H1 (cell line): ENCODE measurements at regions not wholly inside any gene's neighbourhood (a gene's known extent, or its start where the extent isn't known, plus 50 kb on each side); places are given as distances from the start of the nearest gene placed in this dataset.

Experiments used
- CTCF ChIA-PET: fragments of 300-600 bp; sonication (Branson Sonifier 250); formaldehyde crosslinking; loops from one replicate; lab custom pipeline; 2021; ENCODE audit not compliant: partially characterized antibody; lab: Charles Lee
- POLR2A ChIA-PET: fragments of 300-600 bp; sonication (Branson Sonifier 250); formaldehyde crosslinking; loops from one replicate; lab custom pipeline; 2021; ENCODE audit warnings: inconsistent platforms; ENCODE audit not compliant: partially characterized antibody; lab: Charles Lee
- DNase-seq, 2 experiments: peaks; one replicate each; pipeline versions ENCODE4 v3.0.0 to v3.0.0-alpha.2; 2010 to 2022; ENCODE audit warnings: low spot score in 2 of 2, low read depth in 1 of 2, mixed read lengths in 1 of 2
- FAIRE-seq: peaks from 2 replicates; lab custom pipeline; 2011; peaks lifted over from hg19 to GRCh38; lab: Jason Lieb, UNC
- H2AFZ ChIP-seq: 2 replicates; pipeline ENCODE4 v1.8.1; 2012; ENCODE audit warnings: low read length, inconsistent platforms
- H2AK5ac ChIP-seq: 2 replicates; pipeline ENCODE4 v1.6.1; 2013; ENCODE audit warnings: low read depth, low read length
- H2BK120ac ChIP-seq: replicated peaks from 2 replicates; pipeline ENCODE3; 2013; ENCODE audit warnings: low read depth, low read length, inconsistent platforms
- H2BK12ac ChIP-seq: 2 replicates; pipeline ENCODE4 v1.6.1; 2013; ENCODE audit warnings: low read depth, low read length
- H2BK15ac ChIP-seq: 2 replicates; pipeline ENCODE4 v1.6.1; 2013; ENCODE audit warnings: low read length
- H2BK20ac ChIP-seq: 2 replicates; pipeline ENCODE4 v1.6.1; 2013; ENCODE audit warnings: low read length
- H2BK5ac ChIP-seq: 2 replicates; pipeline ENCODE4 v1.6.1; 2013; ENCODE audit warnings: low read depth, low read length
- H3K14ac ChIP-seq: 2 replicates; pipeline ENCODE4 v1.6.1; 2013; ENCODE audit warnings: inconsistent platforms; ENCODE audit not compliant: insufficient read length
- H3K18ac ChIP-seq: 2 replicates; pipeline ENCODE4 v1.6.1; 2013; ENCODE audit warnings: low read length; ENCODE audit errors: extremely low read depth
- H3K23ac ChIP-seq: 2 replicates; pipeline ENCODE4 v1.6.1; 2013; ENCODE audit warnings: inconsistent platforms; ENCODE audit not compliant: insufficient read length
- H3K23me2 ChIP-seq: 2 replicates; pipeline ENCODE4 v1.6.1; 2013; ENCODE audit warnings: low read depth, low read length
- H3K27ac ChIP-seq: 2 replicates; pipeline ENCODE4 v1.6.1; 2011; ENCODE audit warnings: low read depth, low read length, inconsistent platforms
- H3K27me3 ChIP-seq, 4 experiments: replicated peaks in 1 of 4; 1 replicate in 1 of 4; 2 replicates in 3 of 4; pipeline versions ENCODE4 v1.6.1 to v1.8.1; 2011 to 2013; ENCODE audit warnings: low read length in 3 of 4, mild to moderate bottlenecking in 3 of 4, inconsistent platforms in 2 of 4, mixed read lengths in 2 of 4, moderate library complexity in 1 of 4; ENCODE audit not compliant: control insufficient read depth in 3 of 4, insufficient read depth in 3 of 4; ENCODE audit errors: extremely low read depth in 1 of 4
- H3K36me3 ChIP-seq, 4 experiments: 2 replicates each; pipeline versions ENCODE4 v1.6.1 to v1.8.1; 2011 to 2013; ENCODE audit warnings: mild to moderate bottlenecking in 4 of 4, low read length in 3 of 4, moderate library complexity in 2 of 4, control low read depth in 1 of 4, inconsistent platforms in 1 of 4; ENCODE audit not compliant: insufficient read depth in 4 of 4, control insufficient read depth in 2 of 4
- H3K4ac ChIP-seq: replicated peaks from 2 replicates; pipeline ENCODE3; 2013; ENCODE audit warnings: low read length, low read depth, mixed read lengths, inconsistent platforms; ENCODE audit not compliant: insufficient read length
- H3K4me1 ChIP-seq, 4 experiments: replicated peaks in 1 of 4; 1 replicate in 1 of 4; 2 replicates in 3 of 4; pipeline versions ENCODE4 v1.6.1 to v1.8.1; 2011 to 2013; ENCODE audit warnings: low read length in 3 of 4, inconsistent platforms in 2 of 4, mixed read lengths in 1 of 4; ENCODE audit not compliant: insufficient read depth in 4 of 4, control insufficient read depth in 3 of 4
- H3K4me2 ChIP-seq, 2 experiments: 2 replicates each; pipeline versions ENCODE4 v1.6.1 to v1.8.1; 2011 to 2013; ENCODE audit warnings: low read depth in 2 of 2, low read length in 2 of 2, control low read depth in 1 of 2, inconsistent platforms in 1 of 2, mild to moderate bottlenecking in 1 of 2; ENCODE audit not compliant: insufficient read depth in 1 of 2
- H3K4me3 ChIP-seq, 4 experiments: fragments of 200-600, 300-600 bp in 1 of 4; sonication (generic), shearing (Covaris generic), sonication (Bioruptor Twin) in 1 of 4; 2 replicates each; pipeline versions ENCODE4 v1.5.1 to v1.8.1; 2011 to 2016; ENCODE audit warnings: low read length in 4 of 4, low read depth in 3 of 4, control low read depth in 2 of 4, inconsistent platforms in 2 of 4, mild to moderate bottlenecking in 2 of 4, mixed read lengths in 1 of 4, moderate library complexity in 1 of 4; ENCODE audit not compliant: insufficient read depth in 2 of 4; ENCODE audit errors: extremely low read depth in 1 of 4
- H3K56ac ChIP-seq: replicated peaks from 2 replicates; pipeline ENCODE3; 2013; ENCODE audit warnings: low read depth, mild to moderate bottlenecking, mixed read lengths, low read length, inconsistent platforms; ENCODE audit not compliant: insufficient read length
- H3K79me1 ChIP-seq: 2 replicates; pipeline ENCODE4 v1.6.1; 2013; ENCODE audit warnings: low read depth, low read length, control low read depth
- H3K79me2 ChIP-seq, 2 experiments: 2 replicates each; pipeline versions ENCODE4 v1.6.1 to v1.8.1; 2012 to 2013; ENCODE audit warnings: low read length in 2 of 2, mild to moderate bottlenecking in 2 of 2, inconsistent platforms in 1 of 2; ENCODE audit not compliant: insufficient read depth in 2 of 2, control insufficient read depth in 1 of 2
- H3K9ac ChIP-seq, 4 experiments: replicated peaks in 1 of 4; 1 replicate in 1 of 4; 2 replicates in 3 of 4; pipeline versions ENCODE4 v1.6.1 to v1.8.1; 2011 to 2013; ENCODE audit warnings: low read depth in 3 of 4, low read length in 3 of 4, control low read depth in 2 of 4, mild to moderate bottlenecking in 2 of 4, moderate library complexity in 2 of 4, inconsistent platforms in 1 of 4; ENCODE audit errors: extremely low read depth in 1 of 4
- H3K9me3 ChIP-seq, 2 experiments: 2 replicates each; pipeline versions ENCODE4 v1.6.1 to v1.8.1; 2012 to 2013; ENCODE audit warnings: mild to moderate bottlenecking in 2 of 2, moderate library complexity in 2 of 2, control low read depth in 1 of 2, inconsistent platforms in 1 of 2, low read depth in 1 of 2, low read length in 1 of 2, mixed read lengths in 1 of 2; ENCODE audit not compliant: insufficient read depth in 2 of 2
- H4K20me1 ChIP-seq, 2 experiments: replicated peaks in 1 of 2; 2 replicates each; pipeline versions ENCODE3 to v1.8.1; 2011 to 2013; ENCODE audit warnings: inconsistent platforms in 2 of 2, low read length in 2 of 2, mild to moderate bottlenecking in 1 of 2; ENCODE audit not compliant: insufficient read depth in 2 of 2, control insufficient read depth in 1 of 2
- H4K5ac ChIP-seq: 2 replicates; pipeline ENCODE4 v1.6.1; 2013; ENCODE audit warnings: low read length, low read depth, mixed read lengths, inconsistent platforms; ENCODE audit not compliant: insufficient read length
- H4K8ac ChIP-seq: 2 replicates; pipeline ENCODE4 v1.8.0; 2013; ENCODE audit warnings: mild to moderate bottlenecking, moderate library complexity, low read length, inconsistent platforms; ENCODE audit not compliant: insufficient read depth; ENCODE audit errors: extremely low read depth
- H4K91ac ChIP-seq: replicated peaks from 2 replicates; pipeline ENCODE3; 2013; ENCODE audit warnings: low read length, mixed read lengths, inconsistent platforms; ENCODE audit not compliant: insufficient read length
- HDAC6 ChIP-seq: IDR thresholded peaks from one replicate; pipeline ENCODE4 v1.7.1; 2012; ENCODE audit warnings: low read depth, mild to moderate bottlenecking, inconsistent platforms, low read length, moderate library complexity
- POLR2AphosphoS5 ChIP-seq: IDR thresholded peaks from 2 replicates; pipeline ENCODE4 v1.6.1; 2011; ENCODE audit warnings: low read depth, low read length
- SP4 ChIP-seq: IDR thresholded peaks from 2 replicates; pipeline ENCODE4 v1.6.1; 2012; ENCODE audit warnings: low read length, inconsistent platforms
- WGBS, 2 experiments: shearing (Covaris generic) in 1 of 2; methylation state at CpG; one replicate each; pipeline versions ENCODE4 v1.1.6 to v1.1.7; 2013 to 2015; ENCODE audit warnings: low lambda C conversion rate in 2 of 2, mixed read lengths in 2 of 2, inconsistent platforms in 1 of 2, low coverage in 1 of 2, missing lambda C conversion rate in 1 of 2; ENCODE audit not compliant: insufficient replicate concordance in 2 of 2, insufficient coverage in 1 of 2, insufficient read length in 1 of 2; ENCODE audit errors: extremely low coverage in 1 of 2, missing lambda C conversion rate in 1 of 2; 5-methylcytosine and 5-hydroxymethylcytosine counted together

- POLR2A ChIA-PET: no interaction called here
- Histone ChIP-seq H3K23ac (no peak overlapping the region), H3K23me2 (no peaks in the 10 kb centered on the region), H3K56ac (no peak overlapping the region), H3K36me3 (no peaks in the 10 kb centered on the region), H3K27ac (no peak overlapping the region), H2AFZ (no peak overlapping the region), H3K14ac (no peak overlapping the region), H4K20me1 (no peaks in the 10 kb centered on the region), H2BK20ac (no peak overlapping the region), H3K79me2 (no peaks in the 10 kb centered on the region), H2BK12ac (no peak overlapping the region), H3K4me2 (no peak overlapping the region), H3K4me3 (no peak overlapping the region), H3K4me1 (no peaks in the 10 kb centered on the region), H2BK120ac (no peak overlapping the region), H3K27me3 (no peaks in the 10 kb centered on the region), H2AK5ac (no peak overlapping the region), H3K9me3 (no peaks in the 10 kb centered on the region), H3K4ac (no peak overlapping the region), H3K79me1 (no peaks in the 10 kb centered on the region), H2BK15ac (no peak overlapping the region), H4K5ac (no peak overlapping the region), H4K91ac (no peak overlapping the region), H2BK5ac (no peak overlapping the region), H3K9ac (no peak overlapping the region), H3K18ac (no peak overlapping the region), H4K8ac (no peak overlapping the region)
- WGBS, 2 experiments: 100% methylated on average over 5 of the region's 25 CpGs; no CpG with 5 or more reads in 1 of the 2 experiments
- CTCF ChIA-PET: no interaction called here
- TF ChIP-seq SP4: no peak
- TF ChIP-seq POLR2AphosphoS5: no peak
- no peak for TF ChIP-seq HDAC6
- FAIRE-seq (no peak), DNase-seq (no peak)
These were observed 135.6 kb upstream of the SMAD1 start for GRCh38 chr4:145346081-145346480.
